Left forelimb (tissue), 1 donor: ENCODE measurements at regions not wholly inside any gene's neighbourhood (a gene's known extent, or its start where the extent isn't known, plus 50 kb on each side); places are given as distances from the start of the nearest gene placed in this dataset.
A peak's percentile ranks its signal among the peaks of the same experiment; 100 is the strongest.

ENCODE experiments used
- DNase-seq: peaks from one replicate; pipeline ENCODE4 v3.0.0-alpha.2; 2018; ENCODE audit warnings: low spot score

DNA sequence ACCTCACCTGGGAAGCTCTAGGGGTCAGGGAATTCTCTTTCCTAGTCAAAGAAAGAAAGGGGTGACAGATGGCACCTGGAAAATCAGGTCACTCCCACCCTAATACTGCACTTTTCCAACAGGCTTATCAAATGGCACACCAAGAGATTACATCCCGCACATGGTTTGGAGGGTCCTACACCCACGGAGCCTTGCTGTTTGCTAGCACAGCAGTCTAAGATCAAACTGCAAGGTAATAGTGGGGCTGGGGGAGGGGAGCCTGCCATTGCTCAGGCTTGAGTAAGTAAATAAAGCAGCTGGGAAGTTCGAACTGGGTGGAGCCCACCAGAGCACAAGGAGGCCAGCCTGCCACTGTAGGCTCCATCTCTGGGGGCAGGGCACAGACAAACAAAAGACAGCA is 2830.6 kb upstream of the OR11H1 start:
- DNase-seq, result peak; percentile 18
